GM18867 (cell line): ENCODE measurements at regions not wholly inside any gene's neighbourhood (a gene's known extent, or its start where the extent isn't known, plus 50 kb on each side); places are given as distances from the start of the nearest gene placed in this dataset.

Experiments
- ATAC-seq: cut with Tn5 transposase; IDR thresholded peaks from one replicate; pipeline ENCODE4 v1.9.1; 2021; ENCODE audit warnings: mild to moderate bottlenecking, moderate library complexity; ENCODE audit not compliant: unreplicated experiment

DNA sequence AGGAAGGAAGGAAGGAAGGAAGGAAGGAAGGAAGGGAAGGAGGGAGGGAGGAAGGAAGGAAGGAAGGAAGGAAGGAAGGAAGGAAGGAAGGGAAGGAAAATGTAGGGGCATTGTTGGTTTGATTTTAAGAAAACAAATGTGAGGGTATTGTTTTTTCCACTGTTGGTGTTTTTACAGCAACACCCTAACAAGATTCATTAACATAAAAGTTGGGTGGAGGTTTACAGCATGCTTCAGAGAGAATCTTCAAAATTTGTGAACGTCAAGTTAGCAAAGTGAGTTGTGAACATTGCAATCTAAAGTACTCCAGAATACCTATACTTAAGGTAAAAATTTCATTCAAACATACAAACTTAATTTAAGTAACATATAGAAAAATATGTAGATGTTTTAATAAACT, 200.2 kb upstream of the ID4 start:
- no peak for ATAC-seq

DNA sequence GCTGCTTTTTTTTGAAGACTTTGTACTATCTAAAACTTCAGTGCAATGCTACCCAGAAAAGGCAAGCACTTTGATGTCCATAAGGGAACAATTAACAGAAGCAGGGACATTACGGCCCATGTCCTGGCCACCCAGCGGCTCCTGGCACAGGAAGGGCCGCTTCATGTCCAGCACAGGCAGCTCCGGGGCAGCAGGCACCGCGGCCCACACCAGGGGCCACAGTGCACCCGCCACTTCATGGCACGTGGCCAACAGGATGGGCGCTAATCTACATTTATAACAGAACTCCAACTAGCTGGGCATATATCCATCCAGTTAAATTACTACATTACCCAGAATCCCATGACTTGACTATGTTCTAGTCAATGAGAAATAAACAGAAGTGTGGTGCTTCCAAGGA, 198.2 kb upstream of the ID4 start:
- ATAC-seq: no peak

DNA sequence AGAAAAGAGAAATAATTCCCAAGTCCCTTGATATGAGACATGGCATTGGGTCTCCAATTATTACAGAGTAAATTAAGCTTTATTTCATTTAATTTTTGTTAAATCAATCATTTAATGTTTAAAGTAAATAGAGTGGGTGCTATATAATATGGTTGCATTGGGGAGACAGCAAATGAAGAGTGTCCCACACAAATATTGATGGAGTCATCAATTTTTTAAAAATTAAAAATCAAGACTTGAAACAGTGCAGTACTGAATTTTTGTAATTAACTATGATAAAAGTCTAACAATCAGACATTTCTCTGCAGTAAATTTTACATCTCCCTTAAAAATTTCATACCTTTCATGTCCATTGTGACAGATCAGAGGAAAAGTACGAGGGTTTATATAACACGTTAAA, 193.9 kb upstream of the ID4 start:
- ATAC-seq: no peak

DNA sequence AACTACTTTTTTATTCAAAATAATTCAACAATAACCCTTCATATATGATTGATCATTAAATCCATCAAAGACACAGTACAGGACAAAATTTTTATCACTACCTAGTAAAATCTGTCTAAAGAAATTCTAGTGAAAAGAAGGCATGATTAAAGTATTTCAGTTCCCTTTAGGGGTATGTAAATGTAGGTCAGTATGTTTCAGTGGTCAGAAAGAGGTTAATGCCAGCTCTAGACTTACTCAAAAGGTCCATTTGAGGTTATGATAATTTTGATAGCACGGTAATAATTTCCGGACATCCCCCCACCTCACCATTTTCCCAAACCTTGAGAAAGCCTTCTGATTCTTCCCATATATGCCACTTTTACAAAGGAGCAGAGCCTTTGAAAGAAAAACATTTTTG, 193.5 kb upstream of the ID4 start:
- ATAC-seq: no peak

DNA sequence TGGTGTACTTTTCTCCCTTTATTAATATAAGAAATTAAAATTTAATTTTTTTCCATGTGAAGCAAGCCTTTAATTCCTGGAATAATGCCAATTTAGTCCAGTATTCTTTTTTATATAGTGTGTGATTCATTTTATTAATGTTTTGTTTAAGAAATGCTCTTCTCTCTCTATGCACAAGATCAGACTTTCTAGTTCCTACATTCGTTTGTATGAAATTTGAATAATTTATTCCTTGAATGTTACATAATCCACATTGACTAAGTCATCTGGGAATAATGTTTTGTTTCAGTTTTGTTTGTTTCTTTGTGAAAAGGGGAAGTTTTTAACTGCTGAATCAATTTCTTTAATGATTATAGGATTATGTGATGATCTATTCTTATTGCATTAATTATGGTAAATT, 181.4 kb upstream of the ID4 start:
- no peak for ATAC-seq

DNA sequence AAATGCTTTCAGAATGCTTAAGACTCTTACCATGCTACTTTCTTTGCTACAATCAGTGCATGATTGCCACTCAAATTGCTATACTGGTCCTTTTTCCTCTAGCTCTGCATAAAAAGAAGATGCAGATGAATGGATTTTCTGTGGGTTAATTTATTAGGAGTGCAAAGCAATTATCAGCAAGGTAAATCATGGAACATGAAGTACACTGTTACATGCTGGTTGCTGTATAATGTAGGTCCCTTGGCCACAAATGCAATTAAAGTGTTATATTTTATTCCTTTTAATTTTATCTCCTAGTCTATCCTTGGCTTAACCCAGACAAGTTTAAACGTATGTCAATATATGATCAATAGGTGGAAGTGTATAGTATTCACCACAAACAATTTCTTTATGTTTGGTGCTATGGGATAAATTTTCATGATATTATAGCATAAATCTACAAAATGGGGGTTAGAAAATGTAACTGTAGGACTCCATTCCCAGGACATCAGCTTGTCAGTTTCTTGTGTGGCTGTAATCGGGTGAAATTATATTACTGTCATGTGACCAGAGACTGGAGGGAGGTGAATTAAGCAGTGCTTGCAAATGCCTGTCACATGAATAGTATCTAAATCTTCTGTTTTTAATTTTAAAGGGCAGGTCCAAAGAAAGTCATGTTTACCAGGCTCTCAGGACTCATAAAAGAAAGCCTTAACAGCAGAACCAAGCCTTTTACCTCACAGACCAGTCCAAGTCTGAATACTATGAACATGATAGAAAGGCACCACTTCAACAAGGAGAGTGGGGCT, 176.9 kb upstream of the ID4 start:
- no peak for ATAC-seq

DNA sequence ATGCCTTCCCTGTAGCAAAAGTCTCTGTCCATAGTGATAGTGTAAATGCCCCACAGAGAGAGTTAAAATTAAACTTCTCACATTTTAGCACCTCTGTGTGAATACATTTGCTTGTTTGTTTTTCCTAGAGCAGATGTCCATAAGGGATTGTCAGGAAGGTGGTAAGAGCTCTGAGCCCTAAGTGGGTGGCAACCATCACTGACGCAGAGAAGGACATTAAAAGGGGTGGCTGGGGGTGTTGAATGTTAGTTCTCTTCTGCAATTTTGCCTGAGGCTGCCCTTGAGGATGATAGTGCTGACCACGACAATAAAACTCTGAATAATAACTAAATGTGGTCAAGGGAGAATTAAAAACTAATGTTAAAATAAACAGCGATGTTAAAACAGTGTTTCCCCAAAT, 174.3 kb upstream of the ID4 start:
- no peak for ATAC-seq

DNA sequence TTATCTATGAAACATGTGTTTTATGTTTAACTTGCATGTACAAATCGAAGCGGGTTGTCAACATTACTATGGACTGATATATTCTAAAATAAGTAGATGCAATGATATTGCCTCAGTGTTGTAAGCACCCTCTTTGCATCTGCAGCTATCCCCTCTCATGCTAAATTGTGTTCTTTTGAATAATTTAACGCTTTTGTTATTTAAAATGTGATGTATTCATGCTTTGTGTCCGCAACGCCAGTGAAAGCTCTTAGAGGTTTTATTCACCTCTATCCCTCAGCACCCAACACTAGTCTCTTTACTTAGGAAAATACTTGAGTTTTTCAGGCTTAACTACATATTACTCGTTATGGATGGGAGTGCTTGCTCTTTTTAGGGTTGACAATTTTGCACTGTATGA, 173.7 kb upstream of the ID4 start:
- ATAC-seq: no peak

DNA sequence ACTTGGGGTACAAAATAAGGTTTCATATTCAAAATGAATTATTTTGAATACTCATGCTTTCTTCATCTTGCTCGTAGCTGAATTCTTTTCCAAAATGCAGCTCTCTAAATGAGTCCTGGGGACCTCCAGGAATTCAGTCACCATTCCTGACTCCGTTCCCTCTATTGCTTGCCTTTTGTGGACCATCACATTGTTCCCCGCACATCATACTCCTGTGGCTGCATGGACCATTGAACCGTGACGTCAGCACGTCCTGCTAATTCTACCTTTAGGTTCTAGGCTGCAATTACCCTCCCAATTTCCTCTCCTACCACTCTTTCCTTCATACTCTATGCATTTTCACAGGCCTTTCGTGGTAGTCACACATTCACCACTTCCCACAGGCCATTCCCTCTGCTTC, 173.1 kb upstream of the ID4 start:
- ATAC-seq: no peak

DNA sequence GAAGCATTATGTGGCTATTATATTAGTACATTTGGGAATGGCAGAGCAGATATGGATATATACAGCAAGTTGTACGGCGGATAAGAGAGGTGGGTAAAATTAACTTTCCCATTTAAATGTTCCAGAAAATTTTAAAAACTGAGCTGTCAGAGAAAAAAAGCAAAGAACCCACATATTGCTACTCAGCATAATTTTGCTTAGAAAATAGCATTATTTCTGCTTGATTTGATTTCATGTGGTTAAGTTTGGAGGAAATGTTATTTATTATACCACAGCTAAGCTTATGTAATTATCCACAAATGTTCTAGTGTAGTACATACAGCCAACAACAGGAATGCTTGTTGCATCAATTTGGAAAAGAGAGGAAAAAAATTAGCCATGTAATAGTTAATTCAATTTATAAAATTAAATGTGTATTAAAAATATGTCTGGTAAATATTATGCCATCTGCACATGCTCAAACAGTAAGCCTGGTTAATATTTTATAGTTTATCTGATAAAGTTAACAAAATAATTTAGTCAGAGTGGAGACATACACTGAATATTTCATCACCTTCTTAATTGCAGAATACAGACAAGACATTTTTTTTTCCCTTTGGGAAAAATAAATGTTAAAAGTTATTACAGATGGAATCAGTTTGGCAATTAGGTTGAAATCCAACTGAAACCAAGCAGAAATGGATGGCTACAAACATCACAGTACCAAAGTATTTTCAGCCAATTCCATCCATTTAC, 172.1 kb upstream of the ID4 start:
- no peak for ATAC-seq

DNA sequence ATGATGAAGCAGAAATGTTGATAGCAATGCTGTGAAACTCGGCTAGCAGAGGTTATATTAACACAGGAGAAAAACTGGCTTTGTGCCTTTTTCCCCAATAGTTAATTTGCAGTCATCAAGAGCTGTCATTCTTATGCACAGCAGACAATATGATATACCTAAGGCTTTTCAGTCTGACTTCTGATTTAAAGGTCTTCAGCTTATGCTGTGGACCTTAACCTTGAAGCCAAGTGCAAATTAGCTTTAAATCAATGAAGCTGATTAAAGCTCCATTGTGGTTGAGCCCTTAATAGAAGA, 171.6 kb upstream of the ID4 start:
- ATAC-seq: no peak

DNA sequence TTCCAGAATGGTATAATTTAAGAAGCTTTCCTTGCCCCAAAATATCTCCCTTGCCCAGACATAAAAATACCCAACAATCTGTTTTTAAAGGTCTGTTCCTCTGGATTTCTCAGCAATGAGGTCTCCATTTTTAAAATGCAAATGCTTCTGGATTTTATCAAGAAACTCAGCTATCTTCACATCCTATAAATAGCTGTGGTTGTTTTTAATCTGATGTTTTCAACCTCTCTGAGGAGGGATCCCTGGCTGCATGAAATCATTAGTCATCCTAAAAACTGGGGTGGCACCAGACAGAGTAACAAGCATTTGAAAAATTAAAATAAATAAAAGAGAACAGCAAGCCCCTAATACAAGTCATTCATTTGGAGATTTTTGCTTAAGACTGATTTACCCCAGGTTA, 168.5 kb upstream of the ID4 start:
- ATAC-seq: no peak

DNA sequence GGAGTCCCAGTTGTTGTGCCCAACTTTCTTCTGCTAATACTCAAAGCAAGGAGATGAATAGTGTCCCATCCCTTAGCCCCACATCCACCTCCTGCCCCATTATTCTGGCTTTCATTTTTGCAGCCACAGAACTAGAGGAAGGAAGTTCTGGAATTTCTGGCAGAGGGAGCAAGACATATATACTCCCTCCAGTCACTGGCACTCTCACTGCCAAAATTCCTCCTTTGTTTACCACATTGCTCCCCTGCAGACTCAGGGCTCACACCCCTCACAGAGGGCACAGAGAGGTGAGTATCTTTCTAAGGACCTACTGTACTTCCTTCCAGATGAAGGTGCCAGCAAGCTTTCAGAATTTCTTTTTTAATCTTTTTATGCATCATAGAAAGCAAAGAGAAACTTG, 168.0 kb upstream of the ID4 start:
- ATAC-seq: no peak

DNA sequence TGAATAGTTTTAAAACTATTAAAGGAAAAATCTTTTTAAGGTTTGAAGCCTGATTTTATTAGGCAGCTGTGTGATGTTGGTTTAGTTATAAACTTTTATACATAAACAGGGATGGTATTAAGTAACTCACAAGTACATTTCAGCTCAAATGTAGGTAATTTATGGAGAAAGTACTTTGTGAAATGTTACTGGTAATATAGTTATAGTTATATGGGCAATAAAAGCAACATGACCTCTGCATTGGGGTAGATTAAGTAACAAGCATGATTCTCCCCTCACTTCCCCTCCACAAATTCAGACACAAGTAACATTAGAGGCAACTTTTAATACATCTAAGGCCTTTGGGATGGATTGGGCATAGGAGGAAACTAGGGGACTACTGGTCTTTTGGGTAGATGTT, 154.3 kb upstream of the ID4 start:
- ATAC-seq: no peak

DNA sequence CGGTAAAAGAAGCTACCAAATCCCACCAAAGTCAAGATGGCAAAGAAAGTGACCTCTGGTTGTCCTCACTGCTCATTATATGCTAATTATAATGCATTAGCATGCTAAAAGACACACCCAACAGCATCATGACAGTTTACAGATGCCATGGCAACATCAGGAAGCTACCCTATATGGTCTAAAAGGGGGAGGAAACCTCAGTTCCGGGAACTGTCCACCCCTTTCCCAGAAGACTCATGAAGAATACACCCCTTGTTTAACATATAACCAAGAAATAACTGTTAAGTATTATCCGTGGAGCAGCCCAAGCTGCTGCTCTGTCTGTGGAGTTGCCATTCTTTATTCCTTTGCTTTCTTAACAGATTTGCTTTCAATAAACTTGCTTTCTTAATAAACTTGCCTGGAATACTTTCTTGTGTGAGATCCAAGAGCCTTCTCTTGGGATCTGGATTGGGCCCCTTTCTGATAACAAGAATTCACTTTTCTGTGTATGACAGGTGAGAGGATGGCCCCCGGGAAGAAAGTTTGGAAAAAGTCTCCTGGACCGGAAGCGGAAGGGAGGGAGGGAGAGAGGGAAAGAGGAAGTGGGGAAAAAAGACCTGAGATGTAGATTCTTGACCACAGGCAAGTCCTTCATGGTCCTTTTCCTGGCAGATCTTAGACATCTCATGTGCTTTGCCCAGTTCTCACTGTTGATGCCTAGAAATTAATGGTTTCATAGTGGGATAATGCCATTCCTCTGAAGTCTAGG, 146.7 kb upstream of the ID4 start:
- ATAC-seq: no peak

DNA sequence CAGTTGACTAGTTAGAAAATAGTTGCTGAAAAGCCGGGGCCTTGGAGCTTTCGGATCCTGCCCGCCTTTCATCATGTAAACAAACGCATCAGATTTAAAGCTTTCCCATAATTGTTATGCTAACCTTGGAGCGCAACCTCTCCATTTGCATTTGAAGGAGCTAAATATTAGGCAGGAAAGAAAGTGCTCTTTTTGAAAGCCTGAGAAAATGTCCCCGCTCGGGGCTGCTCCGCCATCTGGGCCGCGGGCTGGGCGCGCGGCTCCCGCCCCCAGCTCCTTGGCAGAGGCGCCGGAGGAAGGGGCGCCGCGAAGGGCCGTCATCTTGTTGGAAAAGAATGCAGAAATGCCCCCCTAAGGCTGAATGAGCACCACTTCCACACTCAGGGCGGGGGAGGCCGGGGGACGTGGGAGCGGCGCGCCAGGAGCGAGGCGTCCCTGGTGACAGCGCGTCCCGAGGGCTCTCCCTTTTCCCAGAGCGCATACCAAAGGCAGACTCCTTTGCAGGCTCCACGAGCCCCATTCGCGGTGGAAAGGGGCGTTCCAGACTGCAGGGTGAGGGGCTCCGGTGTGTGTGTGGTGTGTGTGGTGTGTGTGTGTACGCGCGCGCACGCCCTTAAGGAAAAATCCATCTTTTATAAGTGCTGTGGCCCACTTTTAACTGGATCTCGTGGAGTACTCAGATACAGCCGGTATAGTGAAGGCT, 145.6 kb upstream of the ID4 start:
- ATAC-seq: no peak

DNA sequence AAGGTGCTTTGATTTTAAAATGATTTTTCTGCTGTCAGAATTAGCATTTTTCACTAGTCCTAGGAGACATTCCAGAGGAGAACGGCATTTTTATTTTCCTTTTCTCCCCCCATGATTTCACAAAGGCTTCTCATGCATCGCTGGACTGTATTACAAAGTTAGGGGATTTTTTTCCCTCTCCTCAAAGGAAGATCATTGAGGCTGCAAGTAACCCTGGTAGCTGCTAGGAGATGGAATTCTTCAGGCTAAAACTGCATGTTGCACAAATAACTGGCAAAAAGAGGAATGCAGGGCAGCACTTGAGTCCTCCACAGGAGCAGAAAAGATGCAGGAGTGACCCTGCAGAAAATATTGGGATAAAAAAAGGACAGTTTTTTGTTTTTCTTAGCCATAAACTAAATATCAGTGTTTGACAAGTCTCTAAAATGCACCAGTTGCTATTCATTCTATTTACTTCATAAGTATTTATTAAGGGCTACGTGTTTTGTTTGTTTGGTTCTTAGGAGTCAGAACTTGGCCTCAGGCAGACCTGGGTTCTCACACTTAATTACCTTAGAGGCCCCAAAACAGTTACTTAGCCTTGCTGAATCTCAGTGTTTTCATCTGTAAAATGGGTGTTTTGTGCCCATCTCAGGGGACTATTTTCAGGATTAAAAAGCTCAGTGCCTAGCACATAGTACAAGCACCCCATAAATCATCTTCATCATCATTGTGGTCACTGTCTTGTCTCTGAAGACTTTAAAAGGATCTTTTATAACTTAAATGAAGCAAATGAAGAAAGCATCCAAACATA, 144.5 kb upstream of the ID4 start:
- no peak for ATAC-seq

DNA sequence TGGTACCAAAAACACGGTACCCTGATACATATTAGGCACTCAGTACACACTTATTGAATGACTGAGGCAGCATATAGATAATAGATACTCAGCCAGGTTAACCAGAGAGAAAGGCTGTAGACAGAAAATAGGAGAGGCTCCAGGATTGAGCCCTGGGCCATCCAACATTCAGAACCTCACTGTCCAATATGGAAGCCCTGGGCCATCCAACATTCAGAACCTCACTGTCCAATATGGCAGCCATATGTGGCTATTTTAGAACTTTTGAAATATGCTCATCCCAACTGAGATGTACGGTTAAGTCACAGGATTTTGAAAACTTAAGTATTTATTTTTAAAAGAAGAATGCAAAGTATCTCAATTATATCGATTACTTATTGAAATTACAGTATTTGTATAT, 142.5 kb upstream of the ID4 start:
- no peak for ATAC-seq

DNA sequence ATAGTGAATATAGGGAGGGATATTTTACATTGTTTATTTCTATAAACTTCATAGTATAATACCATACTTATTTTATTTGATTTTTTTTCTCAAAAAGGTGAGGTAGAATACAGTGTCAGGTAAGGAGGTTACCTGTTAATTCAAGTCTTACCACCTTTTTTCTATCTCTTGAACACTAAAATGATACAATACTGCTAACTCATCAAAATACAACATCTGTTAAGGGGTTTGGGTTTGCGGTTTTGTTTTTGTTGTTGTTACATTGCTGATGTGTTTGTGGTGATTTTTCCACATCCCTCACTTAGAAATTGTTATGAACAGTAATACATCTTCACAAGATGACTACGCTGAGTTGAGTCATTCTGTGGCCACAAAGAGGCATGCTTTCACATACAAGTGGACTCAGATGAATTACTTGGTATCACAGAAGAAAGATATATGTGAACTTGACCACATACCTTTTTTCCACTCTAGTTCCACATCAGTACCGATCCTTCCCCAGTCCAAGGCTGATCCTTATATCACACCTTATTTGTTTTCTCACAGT, 139.4 kb upstream of the ID4 start:
- ATAC-seq: no peak

DNA sequence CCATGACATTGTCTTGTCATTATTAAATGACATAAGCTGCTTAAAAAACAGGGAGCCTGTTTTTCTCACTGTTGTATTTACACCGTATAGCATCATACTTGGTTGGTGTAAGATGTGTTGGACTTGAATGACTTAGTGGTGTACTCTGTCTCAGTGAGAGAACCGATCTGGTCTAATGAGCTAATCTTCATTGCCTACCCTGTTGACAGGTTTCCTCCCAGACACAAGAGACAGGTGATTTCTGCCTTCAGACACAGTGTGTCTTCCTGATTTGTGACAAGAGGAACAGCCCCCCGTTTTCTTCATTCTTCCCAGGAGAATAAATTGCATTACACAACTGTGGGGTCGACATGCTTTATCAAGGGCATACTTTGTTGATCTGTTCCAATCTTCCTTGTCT, 137.2 kb upstream of the ID4 start:
- no peak for ATAC-seq

DNA sequence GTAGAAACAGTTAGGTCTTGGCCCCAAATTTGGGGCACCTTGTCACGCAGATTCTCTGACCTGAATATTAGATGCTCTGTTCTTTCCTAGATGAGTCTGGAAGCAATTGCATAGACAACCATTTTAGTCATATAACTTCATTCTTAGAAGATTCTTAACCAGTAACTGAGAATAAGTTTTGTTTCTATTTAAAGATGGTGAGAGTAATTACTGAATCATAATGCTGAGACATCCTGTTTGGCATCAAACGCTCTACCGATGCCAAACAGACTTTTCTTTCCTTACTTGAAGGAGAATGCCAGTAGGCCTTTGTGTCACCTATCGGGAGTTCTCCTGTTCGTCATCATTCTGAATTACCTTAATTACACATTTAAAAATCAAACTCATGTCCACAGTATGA, 131.6 kb upstream of the ID4 start:
- no peak for ATAC-seq
